ENCODE measurements at regions not wholly inside any gene's neighbourhood (a gene's known extent, or its start where the extent isn't known, plus 50 kb on each side); places are given as distances from the start of the nearest gene placed in this dataset.

DNA sequence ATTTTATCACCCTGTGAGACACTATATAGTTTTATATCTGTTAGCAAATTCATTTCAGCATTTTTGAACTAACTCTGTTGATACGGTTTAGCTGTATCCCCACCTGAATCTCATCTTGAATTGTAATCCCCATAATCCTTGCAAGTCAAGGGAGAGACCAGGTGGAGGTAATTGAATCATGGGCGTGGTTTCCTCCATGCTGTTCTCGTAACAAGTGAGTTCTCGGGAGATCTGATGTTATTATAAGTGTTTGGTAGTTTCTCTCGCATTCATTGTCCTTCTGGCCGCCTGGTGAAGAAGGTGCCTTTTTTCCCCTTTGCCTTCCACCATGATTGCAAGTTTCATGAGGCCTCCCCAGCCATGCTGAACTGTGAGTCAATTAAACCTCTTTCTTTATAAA is 53.2 kb upstream of the TMC3 start:
- peaks cover 5% of the 10 kb centered on the region; the same call in 1 of the 2 replicates for H3K4me1 ChIP-seq (ENCODE audit: control insufficient read depth, insufficient read depth, low read length)
- H3K4me3 ChIP-seq (ENCODE audit: low read depth, low read length) = no peak overlapping the region
- H3K36me3 ChIP-seq (ENCODE audit: control insufficient read depth, insufficient read depth, low read length) = no peaks in the 10 kb centered on the region
- no peak overlapping the region for H3K9ac ChIP-seq (ENCODE audit: low read length)
- H3K9me3 ChIP-seq (ENCODE audit: control insufficient read depth, insufficient read depth, low read depth, low read length) = no peaks in the 10 kb centered on the region; the same call in 1 of the 2 replicates
- H3K27ac ChIP-seq (ENCODE audit: low read depth, low read length) = no peak overlapping the region
- no peaks in the 10 kb centered on the region for H3K27me3 ChIP-seq (ENCODE audit: control insufficient read depth, insufficient read depth, low read length)

DNA sequence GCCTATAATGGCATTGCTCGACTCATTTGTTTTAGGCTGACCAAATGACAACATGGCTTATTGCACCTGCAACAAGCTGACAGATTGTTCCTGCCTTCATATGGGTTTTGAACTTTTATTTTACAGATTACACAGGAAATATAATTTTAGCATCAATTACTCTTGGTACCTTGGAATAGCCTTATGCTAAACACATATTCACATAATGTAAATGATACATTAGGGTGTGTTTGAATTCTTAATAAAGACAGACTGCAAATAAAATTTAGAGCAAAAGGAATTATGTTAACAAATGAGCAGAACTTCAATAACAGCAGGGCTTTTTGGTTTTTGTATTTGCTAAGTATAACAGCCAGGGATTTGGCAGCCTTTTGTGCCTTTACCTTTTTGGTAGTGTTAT is 51.9 kb upstream of the TMC3 start:
- no peaks in the 10 kb centered on the region for H3K27me3 ChIP-seq (ENCODE audit: control insufficient read depth, insufficient read depth, low read length)
- no peak overlapping the region for H3K27ac ChIP-seq (ENCODE audit: low read depth, low read length)
- no peak overlapping the region for H3K4me3 ChIP-seq (ENCODE audit: low read depth, low read length)
- H3K9me3 ChIP-seq (ENCODE audit: control insufficient read depth, insufficient read depth, low read depth, low read length) = no peaks in the 10 kb centered on the region; the same call in 1 of the 2 replicates
- H3K36me3 ChIP-seq (ENCODE audit: control insufficient read depth, insufficient read depth, low read length) = no peaks in the 10 kb centered on the region
- no peak overlapping the region for H3K9ac ChIP-seq (ENCODE audit: low read length)
- H3K4me1 ChIP-seq (ENCODE audit: control insufficient read depth, insufficient read depth, low read length) = peaks cover 5% of the 10 kb centered on the region; the same call in 1 of the 2 replicates

Measured in HUES6 (cell line).